ENCODE measurements at regions not wholly inside any gene's neighbourhood (a gene's known extent, or its start where the extent isn't known, plus 50 kb on each side); places are given as distances from the start of the nearest gene placed in this dataset.
"Not testable (repeated sequence)": the region's sequence is repeated elsewhere in the genome, so short reads cannot be mapped to it uniquely, and the experiment has no call there.

DNA sequence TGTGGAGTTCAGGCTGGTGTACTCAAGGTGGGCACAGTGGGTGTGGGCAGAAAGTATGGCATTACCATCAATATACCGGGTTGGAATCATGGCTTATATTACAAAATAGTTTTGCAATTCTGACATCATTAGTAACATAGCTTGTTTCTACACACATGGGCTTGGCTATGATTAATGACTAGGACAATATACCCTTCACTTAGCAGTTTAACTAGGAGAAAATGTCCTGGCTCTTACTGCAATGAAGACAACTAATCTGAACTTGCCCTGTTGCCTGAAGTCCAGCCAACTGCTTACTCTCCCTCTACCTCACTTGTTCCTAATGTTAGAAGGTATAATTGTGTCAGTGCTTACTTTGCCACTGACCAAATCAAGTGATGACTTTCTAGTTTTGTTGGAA is 612.5 kb downstream of the EFNA5 start:
- no peak for DNase-seq

DNA sequence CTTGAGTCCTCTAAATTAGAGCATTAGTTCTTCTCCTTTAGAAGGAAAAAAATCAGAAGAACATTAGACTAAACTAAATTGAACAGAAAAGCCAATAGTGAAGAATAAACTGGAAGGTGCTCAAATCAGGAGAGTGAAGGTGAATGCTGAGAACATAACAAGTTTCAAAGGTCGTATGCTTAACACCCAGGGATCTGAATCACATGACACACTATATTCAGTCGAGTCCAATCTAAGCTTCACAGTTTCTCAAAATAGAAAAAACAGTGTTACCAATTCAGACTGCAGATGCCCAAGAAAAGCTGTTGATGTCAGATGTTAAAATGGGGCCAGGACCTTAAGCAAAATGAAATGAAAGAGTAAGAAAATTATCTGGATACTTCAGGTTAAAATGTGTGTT is 614.5 kb downstream of the EFNA5 start:
- DNase-seq: no peak

DNA sequence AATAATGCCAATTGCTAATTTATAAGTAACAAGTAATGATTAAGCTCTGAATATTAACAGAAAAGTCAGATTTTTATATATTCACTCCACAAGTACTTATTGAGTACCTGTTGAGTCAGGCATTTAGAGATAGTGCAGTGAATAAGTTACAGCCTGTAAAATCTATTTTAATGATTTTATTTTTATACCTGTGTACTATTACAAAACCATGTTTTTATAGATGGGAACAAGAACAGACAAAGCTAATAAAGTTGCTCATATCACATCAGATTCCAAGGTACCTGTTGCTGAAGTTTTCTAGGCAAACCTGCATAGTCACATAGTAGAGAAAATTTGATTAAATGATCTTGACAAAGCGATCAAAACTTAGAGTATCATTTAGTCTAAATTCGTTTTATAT is 623.7 kb downstream of the EFNA5 start:
- no peak for DNase-seq

DNA sequence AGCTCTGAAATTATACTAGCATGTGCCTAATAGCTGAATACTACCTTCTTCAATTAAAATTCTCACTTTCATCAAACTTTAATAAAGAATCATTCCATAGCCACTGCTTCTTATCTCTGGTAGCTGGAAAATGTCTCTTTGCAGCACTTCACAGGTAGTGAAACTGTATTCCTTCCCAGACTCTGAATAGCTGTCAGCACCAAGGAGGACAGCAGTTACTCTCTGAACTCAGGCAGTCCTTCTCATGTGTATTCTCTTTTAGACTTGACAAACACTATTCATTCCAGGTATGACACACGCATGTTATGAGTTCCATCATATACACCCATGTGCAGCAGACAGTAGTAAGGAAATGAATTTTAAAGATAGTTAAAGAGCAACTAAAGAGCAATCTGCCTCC is 627.1 kb downstream of the EFNA5 start:
- no peak for DNase-seq

DNA sequence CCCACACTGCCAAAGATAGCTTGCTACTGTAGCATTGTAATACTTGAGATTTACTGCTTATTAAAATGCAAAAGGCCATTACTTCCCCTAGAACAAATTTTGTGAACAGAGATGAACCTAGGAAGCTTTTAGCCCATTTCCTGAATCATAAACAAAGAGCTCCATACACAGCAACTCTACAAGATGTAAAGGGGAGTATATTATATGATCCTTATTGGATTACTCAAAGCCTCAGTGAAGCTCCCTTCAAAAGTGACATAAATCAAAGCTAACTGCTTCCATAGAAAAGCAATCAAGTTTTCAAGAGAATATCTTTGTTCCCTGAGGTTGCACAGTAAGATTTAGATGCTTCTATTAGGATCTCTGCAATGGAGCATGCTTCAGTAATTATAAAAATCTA is 629.8 kb downstream of the EFNA5 start:
- no peak for DNase-seq

DNA sequence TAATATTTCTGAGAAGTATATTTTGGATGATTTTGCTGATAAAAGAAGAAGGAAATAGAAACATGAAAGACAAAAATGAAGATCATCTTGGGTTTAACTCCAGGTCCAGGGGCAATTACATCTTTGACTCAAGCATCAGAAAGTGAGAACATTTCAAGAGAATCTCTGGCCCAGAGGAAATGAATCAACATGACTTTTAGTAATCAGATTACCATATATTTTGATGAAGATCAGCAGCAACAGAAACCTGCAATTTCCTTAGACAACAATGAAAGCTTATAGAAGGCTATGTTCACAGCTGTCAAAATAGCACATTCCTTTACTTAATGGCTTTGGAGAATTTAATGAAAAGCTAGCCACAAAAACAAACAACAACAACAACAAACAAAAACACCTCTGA is 638.1 kb downstream of the EFNA5 start:
- DNase-seq: no peak

DNA sequence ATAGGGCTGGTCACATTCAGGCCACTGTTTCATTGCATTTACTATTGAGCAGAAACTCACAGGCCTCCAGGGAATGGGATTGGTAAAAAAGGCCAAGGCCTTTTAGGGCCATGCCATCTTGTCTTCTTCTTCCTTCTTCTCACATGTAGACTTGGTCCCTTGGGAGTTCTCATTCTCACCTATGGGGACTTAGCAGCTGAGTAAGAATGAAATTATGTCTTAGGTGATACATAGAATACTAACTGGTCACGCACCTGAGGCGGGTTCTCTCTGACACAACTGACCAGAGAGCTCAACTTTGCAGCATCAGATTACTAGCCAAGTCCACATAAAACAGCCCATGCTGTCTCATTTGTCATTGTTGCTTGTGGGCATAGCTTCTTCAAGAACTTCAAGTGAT is 641.8 kb downstream of the EFNA5 start:
- no peak for DNase-seq

DNA sequence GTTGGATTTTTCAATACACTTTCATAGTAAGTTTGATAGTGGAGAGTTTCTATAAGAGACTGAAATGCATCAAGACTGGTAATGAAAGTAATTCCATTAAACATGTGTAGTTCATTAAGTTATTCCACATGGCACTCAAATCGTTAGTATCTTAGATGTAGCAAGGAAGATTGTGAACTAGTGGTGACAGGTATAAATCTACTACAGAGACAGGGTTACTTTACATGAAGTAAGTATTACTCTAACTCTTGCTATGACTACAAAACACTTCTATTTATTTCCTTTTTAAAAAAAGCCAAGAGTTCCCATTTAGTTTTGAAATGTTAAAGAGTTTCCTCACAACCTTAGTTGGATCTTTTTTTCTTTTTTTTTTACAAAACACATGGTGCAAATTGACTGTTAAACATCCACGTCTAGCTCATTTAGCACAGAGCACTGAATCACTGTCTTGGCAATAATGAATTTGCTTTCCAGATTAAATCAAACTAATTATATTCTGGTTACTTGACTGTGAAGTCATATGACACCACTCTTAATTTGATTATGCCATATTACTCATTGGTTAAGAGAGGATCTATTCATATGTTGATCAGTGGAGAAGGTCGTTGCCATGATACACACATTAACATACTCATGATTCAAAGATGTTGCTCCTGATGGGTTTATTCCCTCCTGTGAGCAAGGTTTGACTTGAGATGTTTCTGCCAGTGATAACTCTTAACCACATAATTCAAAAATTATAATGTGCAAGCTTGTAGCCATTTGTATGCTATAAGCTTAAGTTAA is 644.8 kb downstream of the EFNA5 start:
- no peak for DNase-seq

DNA sequence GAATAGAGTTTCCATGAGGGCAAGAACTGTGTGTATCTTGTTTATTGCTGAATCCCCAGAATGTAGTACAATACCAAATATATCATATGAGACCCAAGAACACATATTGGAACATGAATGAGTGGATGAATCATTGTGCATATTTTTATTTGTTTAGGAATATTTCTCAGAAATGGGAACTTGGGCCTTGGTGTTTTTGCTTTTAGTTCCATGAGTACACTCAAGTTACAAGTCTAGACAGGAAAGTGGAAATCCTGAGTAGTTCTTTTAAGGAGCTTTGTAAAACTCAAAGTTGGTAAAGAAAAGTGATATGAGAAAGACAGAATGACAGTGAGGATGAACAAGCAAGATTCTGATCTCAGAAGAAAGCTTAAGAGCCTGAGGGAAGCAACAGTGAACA is 647.0 kb downstream of the EFNA5 start:
- DNase-seq: no peak

DNA sequence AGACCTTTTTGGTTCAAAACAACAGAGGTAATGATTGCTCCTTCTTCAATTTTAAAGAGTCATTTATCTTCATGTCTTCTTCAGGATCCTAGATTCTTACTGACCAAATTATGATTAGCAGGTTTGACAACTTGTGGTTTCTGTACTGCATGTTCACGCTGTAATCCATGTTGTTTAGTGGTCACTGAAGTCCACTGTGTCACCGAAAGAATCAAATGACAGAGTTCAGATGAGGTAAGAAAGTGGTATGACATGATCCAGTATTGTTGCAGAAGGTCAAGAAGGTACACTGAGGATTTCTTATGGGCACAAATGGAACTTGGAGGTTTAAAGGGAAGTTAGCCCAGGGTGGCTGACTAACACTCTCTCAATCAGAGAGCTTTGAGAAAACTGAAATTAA is 649.2 kb downstream of the EFNA5 start:
- no peak for DNase-seq

DNA sequence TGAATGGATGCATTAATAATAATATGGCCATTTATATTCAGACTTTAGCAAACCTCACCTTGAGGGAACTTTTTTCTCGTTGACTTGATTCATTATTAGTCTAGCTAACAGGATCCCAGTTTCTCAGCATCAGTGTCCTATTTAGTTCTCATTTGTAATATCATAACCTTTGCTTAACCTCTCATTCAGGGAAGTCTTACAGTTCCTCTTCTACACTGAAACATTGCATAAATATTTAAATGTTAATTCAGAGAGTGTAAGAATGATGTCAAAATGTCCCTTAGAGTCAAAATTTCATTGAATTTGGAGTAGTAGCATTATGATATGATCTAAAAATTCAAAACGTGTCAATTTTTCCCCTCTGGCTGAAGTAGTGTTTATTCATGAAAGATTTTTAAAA is 650.1 kb downstream of the EFNA5 start:
- no peak for DNase-seq

DNA sequence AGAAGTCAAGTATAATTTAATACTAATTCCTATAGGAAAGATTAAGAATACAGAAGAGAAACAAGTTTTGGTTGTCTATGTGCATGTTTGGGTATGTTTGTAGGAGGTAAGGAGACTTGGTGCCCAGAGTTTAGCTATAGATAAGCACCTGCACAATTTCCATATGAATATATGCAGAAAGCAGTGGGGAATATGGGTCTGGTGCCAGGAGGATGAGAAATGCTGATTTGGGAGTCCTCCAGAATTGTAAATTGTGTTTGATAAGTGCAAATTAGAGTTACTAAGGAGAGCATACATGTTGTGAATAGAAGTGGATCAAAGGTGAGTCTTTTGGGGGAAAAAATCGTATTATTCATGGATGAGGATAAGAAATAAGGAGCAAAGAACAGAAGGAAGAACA is 653.1 kb downstream of the EFNA5 start:
- no peak for DNase-seq

DNA sequence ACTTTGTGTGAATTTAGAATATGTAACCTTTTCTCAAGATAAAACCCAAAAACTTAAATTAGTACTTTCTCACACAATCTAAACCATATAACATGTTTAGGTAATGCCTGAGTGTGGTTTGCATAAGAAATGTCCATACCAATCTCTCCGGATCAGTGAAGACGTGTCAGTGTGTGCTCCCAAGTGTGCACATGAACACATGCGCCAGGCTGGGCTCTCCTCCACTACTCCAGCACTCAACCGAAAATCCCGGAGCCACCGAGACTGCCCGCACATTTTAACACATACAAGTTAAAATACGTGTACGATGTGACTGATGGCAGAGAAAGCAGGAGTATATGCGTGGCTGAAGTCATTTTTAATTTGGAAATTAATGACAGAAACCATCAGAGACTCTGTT is 658.4 kb downstream of the EFNA5 start:
- DNase-seq: no peak

DNA sequence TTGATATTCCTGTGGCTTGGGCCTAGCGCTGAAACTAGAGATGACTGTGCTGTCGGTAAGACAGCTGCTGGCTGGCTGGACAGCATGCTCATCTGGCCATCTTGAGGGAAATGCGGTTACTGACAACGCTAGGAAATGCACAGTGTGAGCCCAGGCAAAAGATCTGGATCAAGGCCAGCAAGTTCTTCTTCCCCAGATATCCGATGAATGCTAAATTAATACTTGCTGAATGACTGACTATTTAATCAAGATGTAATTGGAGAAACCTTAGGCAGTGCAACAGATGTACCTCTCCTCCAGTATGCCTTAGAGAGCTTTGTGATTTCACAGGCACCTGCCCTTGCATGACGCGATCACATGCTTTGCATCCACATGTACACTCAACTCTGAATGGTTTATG is 659.1 kb downstream of the EFNA5 start:
- DNase-seq: peak; percentile 45

DNA sequence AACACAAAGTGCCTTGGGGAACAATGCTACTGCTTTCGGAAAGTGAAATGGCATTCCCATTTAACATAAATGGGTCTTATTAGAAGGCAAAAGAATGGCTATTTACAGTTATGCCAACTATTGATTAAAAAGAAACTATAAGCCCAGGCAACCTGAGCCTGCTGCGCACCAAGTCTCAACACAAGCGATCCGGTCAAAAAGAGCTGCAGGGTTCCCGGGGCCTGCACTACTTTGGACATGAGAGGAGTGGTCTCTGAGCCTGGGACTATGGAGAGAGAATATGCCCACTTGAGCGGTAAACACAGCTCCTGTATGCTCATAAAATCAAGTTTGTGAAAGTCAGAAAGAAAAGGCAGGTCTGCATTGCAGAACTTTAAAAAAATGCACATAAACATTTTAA is 660.7 kb downstream of the EFNA5 start:
- no peak for DNase-seq

DNA sequence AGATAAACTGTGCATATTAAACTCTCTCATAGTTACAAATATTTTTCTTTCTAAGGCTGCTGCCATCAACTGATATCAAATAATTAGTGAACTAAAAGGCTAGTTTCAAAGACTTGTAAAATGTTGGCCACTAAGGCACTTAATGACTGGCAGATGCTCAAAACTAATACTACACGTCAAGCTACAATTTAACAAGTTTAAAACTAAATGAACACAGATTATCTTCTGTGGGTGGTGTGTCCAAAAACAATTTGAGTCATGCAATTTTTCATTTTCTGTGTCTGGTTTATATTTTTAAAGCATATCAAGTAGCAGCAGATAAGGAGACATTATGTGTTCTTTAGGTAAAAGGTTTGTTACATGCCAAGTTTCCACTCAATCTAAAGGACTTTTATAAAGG is 665.1 kb downstream of the EFNA5 start:
- no peak for DNase-seq

DNA sequence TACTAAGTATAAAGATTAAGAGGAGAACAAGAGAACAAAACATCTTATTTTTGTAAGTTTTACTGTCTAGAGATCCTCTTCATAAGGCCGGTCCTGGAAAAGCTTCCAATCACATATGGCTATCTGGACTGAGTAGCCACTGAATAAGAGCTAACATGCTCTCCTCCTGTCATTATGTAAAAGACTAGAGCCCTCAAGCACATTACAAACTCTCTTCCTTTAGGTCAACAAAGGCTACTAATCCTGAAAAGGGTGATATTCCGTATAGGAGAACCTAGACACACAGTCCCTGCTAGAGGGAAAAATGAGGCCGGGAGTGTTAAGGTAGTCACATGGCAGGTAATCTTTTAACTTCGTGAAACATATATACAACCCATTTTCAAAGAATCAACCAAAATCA is 665.6 kb downstream of the EFNA5 start:
- DNase-seq: no peak

DNA sequence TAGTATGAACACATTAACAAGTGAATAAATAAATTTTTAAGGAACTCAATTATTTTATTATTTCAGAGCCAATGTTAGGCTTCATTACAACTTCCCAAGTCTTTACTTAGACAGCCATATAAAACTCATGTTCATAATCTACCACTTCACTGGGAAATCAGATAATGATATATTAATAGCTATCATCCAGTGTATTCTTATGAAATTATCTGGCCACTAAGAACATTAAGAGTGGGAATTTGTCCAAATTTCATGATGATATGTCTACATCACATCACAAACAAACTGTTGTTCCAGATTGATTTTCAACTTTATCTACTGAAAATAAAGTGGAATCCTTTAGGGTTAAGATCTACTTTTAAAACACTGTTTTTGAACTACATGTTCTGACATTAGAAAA is 668.6 kb downstream of the EFNA5 start:
- DNase-seq: no peak

DNA sequence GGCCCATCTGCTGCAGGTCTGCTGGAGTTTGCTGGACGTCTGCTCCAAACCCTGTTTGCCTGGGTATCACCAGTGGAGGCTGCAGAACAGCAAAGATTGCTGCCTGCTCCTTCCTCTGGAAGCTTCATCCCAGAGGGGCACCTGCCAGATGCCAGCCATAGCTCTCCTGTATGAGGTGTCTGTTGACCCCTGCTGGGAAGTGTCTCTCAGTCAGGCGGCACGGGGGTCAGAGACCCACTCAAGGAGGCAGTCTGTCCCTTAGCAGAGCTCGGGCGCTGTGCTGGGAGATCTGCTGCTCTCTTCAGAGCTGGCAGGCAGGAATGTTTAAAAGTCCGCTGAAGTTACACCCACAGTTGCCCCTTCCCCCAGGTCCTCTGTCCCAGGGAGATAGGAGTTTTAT is 671.2 kb downstream of the EFNA5 start:
- not testable (repeated sequence) for DNase-seq

DNA sequence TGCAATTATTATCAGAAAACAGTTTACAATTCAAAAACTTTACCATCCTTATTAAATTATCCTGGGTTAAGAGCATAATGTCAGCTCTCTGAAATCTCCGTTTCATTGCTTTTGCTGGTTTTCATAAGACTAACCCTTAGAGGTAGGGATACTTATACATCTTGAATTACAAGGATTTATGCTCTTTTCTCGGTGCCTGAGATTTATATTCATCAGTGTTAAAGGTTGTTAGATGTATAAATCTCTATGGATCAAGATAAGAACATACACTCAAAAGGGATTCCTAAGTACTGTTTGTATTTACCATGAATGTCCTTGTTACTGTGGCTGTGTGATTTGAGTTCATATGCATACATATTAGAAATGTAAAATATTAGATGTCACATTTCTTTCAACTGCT is 684.7 kb downstream of the EFNA5 start:
- DNase-seq: no peak

DNA sequence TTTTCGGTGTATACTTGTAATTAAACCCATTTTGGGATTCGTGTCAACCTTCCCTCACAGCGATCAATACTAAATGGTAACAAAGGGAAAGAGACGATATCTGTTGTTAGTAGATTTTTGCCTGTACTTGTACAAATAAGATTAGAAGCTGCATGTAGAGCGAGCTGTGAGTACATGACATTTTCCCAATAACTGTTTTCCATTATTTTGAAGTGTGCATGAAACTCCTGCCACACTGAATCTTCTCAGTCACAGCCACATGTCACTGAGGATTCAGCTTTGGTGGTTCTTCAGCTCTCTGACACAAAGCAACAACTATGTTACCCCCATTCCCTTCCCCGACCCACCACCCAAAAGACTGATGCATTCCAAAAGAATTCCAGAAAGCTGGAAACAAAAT is 685.6 kb downstream of the EFNA5 start:
- DNase-seq: no peak

DNA sequence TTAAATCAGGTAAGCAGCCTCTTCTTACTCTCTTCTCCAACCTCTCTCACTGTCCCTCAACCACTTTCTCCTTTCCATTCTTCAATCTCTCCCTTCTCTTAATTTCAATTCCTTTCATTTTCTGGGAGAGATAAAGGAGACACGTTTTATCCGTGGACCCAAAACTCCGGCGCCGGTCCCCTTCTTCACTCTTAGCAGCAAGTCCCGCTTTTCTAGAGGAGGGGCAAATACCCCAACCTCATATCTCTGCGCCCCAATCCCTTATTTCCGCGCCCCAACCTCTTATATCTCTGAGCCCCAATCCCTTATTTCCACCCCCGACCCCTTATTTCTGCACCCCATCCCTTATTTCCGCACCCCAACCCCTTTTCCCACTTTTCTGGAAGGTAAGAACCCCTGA is 691.6 kb downstream of the EFNA5 start:
- not testable (repeated sequence) for DNase-seq

DNA sequence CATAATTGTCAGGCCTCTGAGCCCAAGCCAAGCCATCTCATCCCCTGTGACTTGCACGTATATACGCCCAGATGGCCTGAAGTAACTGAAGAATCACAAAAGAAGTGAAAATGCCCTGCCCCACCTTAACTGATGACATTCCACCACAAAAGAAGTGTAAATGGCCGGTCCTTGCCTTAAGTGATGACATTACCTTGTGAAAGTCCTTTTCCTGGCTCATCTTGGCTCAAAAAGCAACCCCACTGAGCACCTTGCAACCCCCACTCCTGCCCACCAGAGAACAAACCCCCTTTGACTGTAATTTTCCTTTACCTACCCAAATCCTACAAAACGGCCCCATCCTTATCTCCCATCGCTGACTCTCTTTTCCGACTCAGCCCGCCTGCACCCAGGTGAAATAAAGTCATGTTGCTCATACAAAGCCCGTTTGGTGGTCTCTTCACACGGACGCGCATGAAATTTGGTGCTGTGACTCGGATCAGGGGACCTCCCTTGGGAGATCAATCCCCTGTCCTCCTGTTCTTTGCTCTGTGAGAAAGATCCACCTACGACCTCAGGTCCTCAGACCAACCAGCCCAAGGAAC is 692.1 kb downstream of the EFNA5 start:
- not testable (repeated sequence) for DNase-seq

DNA sequence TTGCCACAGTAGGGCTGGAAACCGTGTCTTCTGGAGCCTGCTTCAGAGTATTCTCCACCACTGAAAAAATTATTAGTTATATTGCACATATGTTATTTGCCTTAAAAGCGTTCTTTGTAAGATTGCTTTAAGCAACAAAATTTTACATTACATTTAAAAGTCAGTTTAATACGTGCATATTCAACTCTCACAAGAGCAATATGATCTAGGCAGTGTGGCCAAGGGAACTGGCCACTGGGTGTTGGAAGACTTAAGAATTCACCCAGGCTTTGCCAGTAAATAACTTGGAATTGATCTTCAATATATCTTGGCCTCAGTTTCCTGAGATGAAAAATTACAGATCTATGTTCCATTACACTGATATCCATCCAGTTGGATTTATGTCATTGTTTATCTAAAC is 694.4 kb downstream of the EFNA5 start:
- DNase-seq: no peak

DNA sequence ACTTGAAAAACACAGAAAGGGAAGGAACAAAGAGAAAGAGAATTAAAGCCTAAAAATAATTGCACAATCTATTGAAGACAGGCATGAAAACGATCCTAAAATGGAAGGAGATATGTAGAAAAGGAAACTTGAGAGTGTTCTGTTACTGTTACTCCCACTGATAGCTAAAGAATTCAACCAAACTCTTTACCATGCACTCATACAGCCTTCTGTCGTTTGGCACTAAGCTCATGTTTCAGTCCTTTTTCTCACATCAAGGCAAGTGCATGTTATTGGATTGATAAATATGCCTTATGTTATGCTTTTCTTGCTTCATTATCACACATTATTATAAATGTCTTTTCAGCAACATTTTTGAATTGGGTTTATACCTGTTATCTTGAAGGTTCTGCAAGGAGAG is 696.5 kb downstream of the EFNA5 start:
- no peak for DNase-seq
